Keratinocyte (primary cell): ENCODE measurements at regions not wholly inside any gene's neighbourhood (a gene's known extent, or its start where the extent isn't known, plus 50 kb on each side); places are given as distances from the start of the nearest gene placed in this dataset.

Source experiments
- DNase-seq: peaks from one replicate; pipeline ENCODE4 v3.0.0-alpha.2; 2011; ENCODE audit warnings: low read depth, missing footprints, low spot score
- FAIRE-seq: peaks from 2 replicates; lab custom pipeline; 2011; peaks lifted over from hg19 to GRCh38; lab: Jason Lieb, UNC
- H2AFZ ChIP-seq: 2 replicates; pipeline ENCODE4 v1.6.0; 2012; ENCODE audit warnings: low read length, control low read depth, inconsistent platforms; ENCODE audit not compliant: control insufficient read depth
- H3K27ac ChIP-seq: 2 replicates; pipeline ENCODE4 v1.5.1; 2011; ENCODE audit warnings: low read length; ENCODE audit not compliant: control insufficient read depth, insufficient read depth
- H3K27me3 ChIP-seq: 3 replicates; pipeline ENCODE4 v1.6.0; 2011; ENCODE audit warnings: low read length; ENCODE audit not compliant: control insufficient read depth, insufficient read depth; ENCODE audit errors: extremely low read depth
- H3K36me3 ChIP-seq, 2 experiments: 2 replicates in 1 of 2; 3 replicates in 1 of 2; pipeline ENCODE4 v1.5.1; 2011; ENCODE audit warnings: low read length in 2 of 2, mild to moderate bottlenecking in 1 of 2; ENCODE audit not compliant: control insufficient read depth in 2 of 2, insufficient read depth in 2 of 2; ENCODE audit errors: extremely low read depth in 1 of 2
- H3K4me1 ChIP-seq: 3 replicates; pipeline ENCODE4 v1.5.1; 2011; ENCODE audit warnings: low read length; ENCODE audit not compliant: control insufficient read depth, insufficient read depth; ENCODE audit errors: extremely low read depth
- H3K4me2 ChIP-seq: 3 replicates; pipeline ENCODE4 v1.6.0; 2011; ENCODE audit warnings: low read depth, low read length; ENCODE audit not compliant: control insufficient read depth, insufficient read depth; ENCODE audit errors: extremely low read depth
- H3K4me3 ChIP-seq, 3 experiments: fragments of 200-600 bp in 1 of 3; sonication (generic) in 1 of 3; 2 replicates in 2 of 3; 3 replicates in 1 of 3; pipeline ENCODE4 v1.5.1; 2011 to 2016; ENCODE audit warnings: low read length in 3 of 3, mild to moderate bottlenecking in 3 of 3, control low read depth in 2 of 3, inconsistent platforms in 1 of 3, low read depth in 1 of 3, mixed read lengths in 1 of 3, mixed run types in 1 of 3, moderate library complexity in 1 of 3; ENCODE audit not compliant: control insufficient read depth in 2 of 3, insufficient read depth in 2 of 3; ENCODE audit errors: extremely low read depth in 1 of 3
- H3K79me2 ChIP-seq: 2 replicates; pipeline ENCODE4 v1.6.0; 2012; ENCODE audit warnings: low read length; ENCODE audit not compliant: control insufficient read depth, insufficient read depth
- H3K9ac ChIP-seq: 3 replicates; pipeline ENCODE4 v1.6.0; 2011; ENCODE audit warnings: low read length; ENCODE audit not compliant: control insufficient read depth, insufficient read depth; ENCODE audit errors: extremely low read depth
- H3K9me1 ChIP-seq: 3 replicates; pipeline ENCODE4 v1.6.0; 2011; ENCODE audit warnings: low read length; ENCODE audit not compliant: control insufficient read depth, insufficient read depth; ENCODE audit errors: extremely low read depth
- H3K9me3 ChIP-seq: 2 replicates; pipeline ENCODE4 v1.5.1; 2012; ENCODE audit warnings: low read depth, low read length; ENCODE audit not compliant: control insufficient read depth
- H4K20me1 ChIP-seq: 3 replicates; pipeline ENCODE4 v1.6.0; 2011; ENCODE audit warnings: low read length; ENCODE audit not compliant: control insufficient read depth, insufficient read depth; ENCODE audit errors: extremely low read depth
- CTCF ChIP-seq, 3 experiments: IDR thresholded peaks in 1 of 3; conservative IDR thresholded peaks in 1 of 3; optimal IDR thresholded peaks in 1 of 3; 2 replicates in 2 of 3; 3 replicates in 1 of 3; pipeline versions ENCODE3 to v1.5.1; 2011; ENCODE audit warnings: low read length in 3 of 3, mild to moderate bottlenecking in 3 of 3, moderate library complexity in 2 of 3, control low read depth in 1 of 3, inconsistent platforms in 1 of 3; ENCODE audit not compliant: insufficient read depth in 2 of 3; ENCODE audit errors: extremely low read depth in 1 of 3
- EZH2 ChIP-seq: IDR thresholded peaks from one replicate; pipeline ENCODE4 v1.6.1; 2012; ENCODE audit warnings: inconsistent platforms, mild to moderate bottlenecking, low read length, moderate library complexity
- dilution Hi-C: fragments of 300-500 bp; cut with MboI; formaldehyde crosslinking; loops from one replicate; pipeline ENCODE4 v1.7.0; 2020; ENCODE audit warnings: low sequenced_read_pairs; ENCODE audit not compliant: extremely low pct_ligation_motif_present

DNA sequence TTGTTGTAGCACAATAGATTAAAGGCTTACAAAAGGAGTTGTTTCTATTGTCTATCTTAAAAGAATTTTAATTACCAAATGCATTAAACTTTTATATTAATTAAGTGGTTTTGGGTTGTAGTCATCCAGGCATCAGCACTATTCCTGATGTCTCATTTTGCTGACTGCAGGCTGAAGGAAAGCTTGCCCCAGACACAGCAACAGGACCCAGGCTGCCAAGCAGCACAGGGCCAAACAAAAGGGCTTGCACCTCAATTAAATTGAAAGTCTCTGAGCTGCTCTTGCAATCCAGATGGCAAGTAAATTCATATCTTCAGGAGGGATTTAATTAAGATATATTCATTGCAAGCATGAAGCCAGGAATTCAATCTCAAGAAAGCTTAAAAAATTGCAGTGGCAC, 80.7 kb upstream of the CHODL start:
- Histone ChIP-seq H3K4me3 (no peak overlapping the region), H3K36me3 (no peaks in the 10 kb centered on the region), H3K27ac (no peak overlapping the region), H3K27me3 (no peaks in the 10 kb centered on the region), H4K20me1 (no peaks in the 10 kb centered on the region), H3K9me1 (no peaks in the 10 kb centered on the region), H3K9ac (no peak overlapping the region), H2AFZ (no peak overlapping the region), H3K79me2 (no peaks in the 10 kb centered on the region), H3K4me2 (no peak overlapping the region), H3K9me3 (no peaks in the 10 kb centered on the region), H3K4me1 (peaks cover 8% of the 10 kb centered on the region)
- FAIRE-seq (no peak), DNase-seq (no peak)
- dilution Hi-C loops: no loop called here
- no peak for TF ChIP-seq CTCF (optimal IDR thresholded peaks at IDR 0.05 in 1 of 3, IDR thresholded peaks at IDR 0.05 in 1 of 3, conservative IDR thresholded peaks at IDR 0.05 in 1 of 3; ENCODE audit: extremely low read depth in 1 of 3, insufficient read depth in 2 of 3, low read length in 3 of 3)
- no peak for TF ChIP-seq EZH2

DNA sequence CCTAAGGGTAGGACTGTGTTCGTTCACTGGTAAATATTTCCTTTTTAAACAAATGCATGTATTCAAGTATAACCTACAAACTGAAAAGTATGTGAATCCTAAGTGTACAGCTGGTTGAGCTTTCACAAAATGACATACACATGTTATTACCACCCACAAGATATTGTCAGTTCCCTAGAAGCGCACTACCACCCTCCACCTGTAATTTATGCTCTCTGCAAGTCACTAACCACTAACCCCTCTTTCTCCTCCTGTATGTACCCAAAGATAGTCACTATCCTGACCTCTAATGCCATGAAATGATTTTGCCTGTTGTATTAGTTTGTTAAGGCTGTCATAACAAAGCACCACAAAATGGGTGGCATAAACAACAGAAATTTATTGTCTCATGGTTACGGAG, 82.8 kb upstream of the CHODL start:
- H3K27ac ChIP-seq: no peak overlapping the region
- dilution Hi-C loops: no loop called here
- no peaks in the 10 kb centered on the region for H3K36me3 ChIP-seq
- no peak overlapping the region for H2AFZ ChIP-seq
- no peak overlapping the region for H3K9ac ChIP-seq
- no peaks in the 10 kb centered on the region for H3K9me3 ChIP-seq
- no peaks in the 10 kb centered on the region for H3K79me2 ChIP-seq
- no peaks in the 10 kb centered on the region for H4K20me1 ChIP-seq
- H3K4me1 ChIP-seq: peaks cover 8% of the 10 kb centered on the region
- H3K4me3 ChIP-seq: no peak overlapping the region
- TF ChIP-seq CTCF (optimal IDR thresholded peaks at IDR 0.05 in 1 of 3, IDR thresholded peaks at IDR 0.05 in 1 of 3, conservative IDR thresholded peaks at IDR 0.05 in 1 of 3; ENCODE audit: extremely low read depth in 1 of 3, insufficient read depth in 2 of 3, low read length in 3 of 3) (no peak), EZH2 (no peak)
- DNase-seq (no peak), FAIRE-seq (no peak)
- H3K27me3 ChIP-seq: no peaks in the 10 kb centered on the region
- no peak overlapping the region for H3K4me2 ChIP-seq
- H3K9me1 ChIP-seq: no peaks in the 10 kb centered on the region
